D721Med (cell line): ENCODE measurements at regions not wholly inside any gene's neighbourhood (a gene's known extent, or its start where the extent isn't known, plus 50 kb on each side); places are given as distances from the start of the nearest gene placed in this dataset.
A peak's percentile ranks its signal among the peaks of the same experiment; 100 is the strongest.

Experiments
- DNase-seq: peaks from one replicate; pipeline ENCODE4 v3.0.0; 2011; ENCODE audit warnings: low spot score; ENCODE audit not compliant: insufficient read length
- FAIRE-seq: peaks from 2 replicates; lab custom pipeline; 2011; peaks lifted over from hg19 to GRCh38; lab: Jason Lieb, UNC
- CTCF ChIP-seq: IDR thresholded peaks from 2 replicates; pipeline ENCODE4 v1.5.1; 2012; ENCODE audit warnings: mild to moderate bottlenecking, control low read depth; ENCODE audit not compliant: insufficient read depth; ENCODE audit errors: missing control alignments

- no peak for TF ChIP-seq CTCF
- no peak for FAIRE-seq
- DNase-seq: no peak
Observed at GRCh38 chr5:19370655-19371386, 617.2 kb downstream of the CDH18 start.

DNA sequence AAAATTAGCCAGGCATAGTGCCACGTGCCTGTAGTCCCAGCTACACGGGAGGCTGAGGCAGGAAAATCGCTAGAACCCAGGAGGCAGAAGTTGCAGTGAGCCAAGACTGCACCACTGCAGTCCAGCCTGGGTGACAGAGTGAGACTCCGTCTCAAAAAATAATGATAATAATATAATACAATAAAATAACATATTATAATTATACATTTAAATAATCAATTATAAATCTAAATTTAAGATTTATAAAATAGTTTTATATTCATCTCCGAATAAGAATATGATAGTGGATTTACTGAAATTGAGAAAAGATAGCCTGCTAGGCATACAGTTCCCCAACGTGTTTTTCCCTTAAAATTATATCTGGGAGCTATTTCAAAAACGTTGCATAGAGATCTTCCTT lies 599.6 kb downstream of the CDH18 start:
- DNase-seq: no peak
- FAIRE-seq: no peak
- no peak for TF ChIP-seq CTCF

DNA sequence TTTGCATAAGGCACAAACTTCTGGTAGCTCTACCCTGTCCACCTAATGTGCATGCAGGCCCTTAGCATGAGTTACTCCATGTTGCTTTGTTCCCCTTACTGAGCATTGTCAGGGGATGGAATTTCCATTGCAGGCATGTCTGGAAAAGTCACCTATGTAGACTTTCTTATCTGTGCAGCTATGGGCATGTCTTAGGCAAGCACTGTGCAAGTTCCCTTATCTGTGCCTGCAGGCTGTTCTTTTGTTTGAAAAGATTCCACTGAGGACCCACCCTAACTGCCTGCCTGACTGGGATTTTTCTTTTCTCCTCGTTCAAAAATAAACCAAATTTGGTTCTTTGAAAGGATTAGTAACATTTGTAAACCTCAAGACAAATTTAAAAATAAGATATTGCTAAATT lies 587.0 kb downstream of the CDH18 start:
- no peak for TF ChIP-seq CTCF
- FAIRE-seq: no peak
- DNase-seq: no peak

DNA sequence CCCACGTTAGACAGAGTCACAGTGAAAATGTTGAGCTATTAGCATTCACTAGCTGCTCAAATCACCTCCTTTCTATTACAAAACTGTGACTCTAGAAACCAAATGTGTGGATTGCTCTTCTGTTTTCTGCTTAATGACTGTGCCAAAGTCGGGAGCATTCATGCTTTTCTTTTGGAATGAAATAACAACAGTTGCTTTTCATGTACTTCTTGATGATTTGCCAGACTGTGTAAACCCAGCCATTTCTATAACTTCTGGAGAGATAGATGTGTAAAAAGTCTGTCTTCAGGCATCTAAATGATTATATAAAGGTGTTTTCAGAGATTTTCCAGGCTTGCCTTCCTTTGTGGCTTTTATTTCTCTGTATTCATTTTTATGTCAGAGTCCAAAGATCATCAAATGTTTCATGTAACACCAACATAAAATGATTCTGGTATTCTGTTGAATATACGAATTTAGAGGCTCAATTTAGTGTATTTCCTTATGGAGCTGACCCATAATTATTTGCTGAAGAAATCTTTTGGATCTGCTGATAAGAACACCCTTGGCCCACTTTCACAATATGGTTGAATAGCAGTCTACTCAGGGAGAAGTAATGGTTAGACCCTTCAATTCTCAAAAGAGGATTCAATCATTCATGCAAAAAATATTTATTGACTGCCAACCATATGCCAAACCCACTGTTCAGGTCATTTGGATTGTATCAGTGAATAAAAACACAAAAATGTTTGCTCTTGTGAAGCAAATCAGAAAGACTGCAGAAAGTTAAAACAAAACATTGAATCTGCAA lies 581.2 kb downstream of the CDH18 start:
- FAIRE-seq (peak; percentile 67), DNase-seq (no peak)
- no peak for TF ChIP-seq CTCF

- FAIRE-seq (no peak), DNase-seq (no peak)
- TF ChIP-seq CTCF: no peak
Observed at GRCh38 chr5:19408149-19408548, 579.9 kb downstream of the CDH18 start.

GRCh38 chr5:19411936-19412335 lies 576.1 kb downstream of the CDH18 start:
- TF ChIP-seq CTCF: no peak
- FAIRE-seq: no peak
- DNase-seq: no peak
